ENCODE measurements at regions not wholly inside any gene's neighbourhood (a gene's known extent, or its start where the extent isn't known, plus 50 kb on each side); places are given as distances from the start of the nearest gene placed in this dataset.

DNA sequence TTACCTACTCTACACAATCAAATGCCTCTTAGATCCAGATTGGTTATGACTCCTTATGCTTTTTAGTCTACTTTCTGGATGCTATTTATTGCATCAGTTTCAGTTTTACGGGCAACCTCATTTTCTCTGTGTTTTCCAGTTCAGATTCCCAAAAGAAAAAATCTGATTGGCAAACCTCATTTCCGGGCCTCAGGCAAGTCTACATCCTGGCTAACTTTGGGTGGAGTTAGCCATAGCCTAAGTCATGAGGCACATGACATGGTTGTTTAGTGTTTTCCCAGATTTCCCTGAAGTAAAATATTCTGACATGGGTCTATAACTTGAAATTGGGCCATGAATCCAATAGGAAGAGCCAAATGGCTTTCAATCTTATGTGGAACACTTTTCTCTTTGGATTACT lies 339.7 kb downstream of the NUAK1 start:
- no peak overlapping the region for H3K4me3 ChIP-seq (ENCODE audit: low read depth, low read length)
- TF ChIP-seq, protein P1, sequence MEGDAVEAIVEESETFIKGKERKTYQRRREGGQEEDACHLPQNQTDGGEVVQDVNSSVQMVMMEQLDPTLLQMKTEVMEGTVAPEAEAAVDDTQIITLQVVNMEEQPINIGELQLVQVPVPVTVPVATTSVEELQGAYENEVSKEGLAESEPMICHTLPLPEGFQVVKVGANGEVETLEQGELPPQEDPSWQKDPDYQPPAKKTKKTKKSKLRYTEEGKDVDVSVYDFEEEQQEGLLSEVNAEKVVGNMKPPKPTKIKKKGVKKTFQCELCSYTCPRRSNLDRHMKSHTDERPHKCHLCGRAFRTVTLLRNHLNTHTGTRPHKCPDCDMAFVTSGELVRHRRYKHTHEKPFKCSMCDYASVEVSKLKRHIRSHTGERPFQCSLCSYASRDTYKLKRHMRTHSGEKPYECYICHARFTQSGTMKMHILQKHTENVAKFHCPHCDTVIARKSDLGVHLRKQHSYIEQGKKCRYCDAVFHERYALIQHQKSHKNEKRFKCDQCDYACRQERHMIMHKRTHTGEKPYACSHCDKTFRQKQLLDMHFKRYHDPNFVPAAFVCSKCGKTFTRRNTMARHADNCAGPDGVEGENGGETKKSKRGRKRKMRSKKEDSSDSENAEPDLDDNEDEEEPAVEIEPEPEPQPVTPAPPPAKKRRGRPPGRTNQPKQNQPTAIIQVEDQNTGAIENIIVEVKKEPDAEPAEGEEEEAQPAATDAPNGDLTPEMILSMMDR (IDR thresholded peaks at IDR 0.05; ENCODE audit: insufficient read depth, low read length): no peak
- no peak for DNase-seq (ENCODE audit: low read depth)

DNA sequence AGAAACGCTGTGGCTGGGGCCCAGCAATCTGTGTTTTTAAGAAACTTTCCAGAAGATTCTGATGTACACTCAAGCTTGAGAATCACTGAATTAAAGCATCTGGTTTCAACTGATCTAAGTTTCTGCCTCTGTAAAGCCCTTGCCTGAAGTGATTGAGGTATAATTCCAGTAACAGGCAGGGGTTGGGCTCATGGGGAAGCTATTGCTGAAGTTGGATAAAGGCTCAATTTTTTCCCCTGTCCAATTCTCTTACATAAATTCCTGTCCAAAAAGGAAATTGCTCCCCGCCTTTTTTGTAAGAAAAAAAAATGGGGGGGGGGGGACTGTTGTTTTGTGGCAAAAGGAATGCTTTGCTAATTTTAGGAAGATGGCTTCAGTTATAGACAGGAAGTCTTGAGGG lies 337.4 kb downstream of the NUAK1 start:
- TF ChIP-seq, protein P1 (IDR thresholded peaks at IDR 0.05; ENCODE audit: insufficient read depth, low read length): no peak
- no peak for DNase-seq (ENCODE audit: low read depth)
- no peak overlapping the region for H3K4me3 ChIP-seq (ENCODE audit: low read depth, low read length)

DNA sequence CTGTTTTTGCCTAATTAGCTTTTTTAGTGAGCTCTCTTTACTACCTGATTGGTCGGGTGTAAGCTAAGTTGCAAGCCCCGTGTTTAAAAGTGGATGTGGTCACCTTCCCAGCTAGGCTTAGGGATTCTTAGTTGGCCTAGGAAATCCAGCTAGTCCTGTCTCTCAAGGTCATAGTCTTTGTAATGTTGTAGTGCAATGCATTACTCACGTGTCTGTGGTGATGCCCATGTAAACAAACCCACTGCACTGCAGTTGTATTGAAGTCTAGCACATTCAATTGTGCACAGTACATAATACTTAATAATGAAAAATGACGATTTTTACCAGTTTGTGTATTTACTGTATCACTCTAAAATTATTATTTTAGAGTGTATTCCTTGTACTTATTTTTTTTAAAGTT lies 335.5 kb downstream of the NUAK1 start:
- DNase-seq (ENCODE audit: low read depth): no peak
- TF ChIP-seq, protein P1 (IDR thresholded peaks at IDR 0.05; ENCODE audit: insufficient read depth, low read length): no peak
- no peak overlapping the region for H3K4me3 ChIP-seq (ENCODE audit: low read depth, low read length)

DNA sequence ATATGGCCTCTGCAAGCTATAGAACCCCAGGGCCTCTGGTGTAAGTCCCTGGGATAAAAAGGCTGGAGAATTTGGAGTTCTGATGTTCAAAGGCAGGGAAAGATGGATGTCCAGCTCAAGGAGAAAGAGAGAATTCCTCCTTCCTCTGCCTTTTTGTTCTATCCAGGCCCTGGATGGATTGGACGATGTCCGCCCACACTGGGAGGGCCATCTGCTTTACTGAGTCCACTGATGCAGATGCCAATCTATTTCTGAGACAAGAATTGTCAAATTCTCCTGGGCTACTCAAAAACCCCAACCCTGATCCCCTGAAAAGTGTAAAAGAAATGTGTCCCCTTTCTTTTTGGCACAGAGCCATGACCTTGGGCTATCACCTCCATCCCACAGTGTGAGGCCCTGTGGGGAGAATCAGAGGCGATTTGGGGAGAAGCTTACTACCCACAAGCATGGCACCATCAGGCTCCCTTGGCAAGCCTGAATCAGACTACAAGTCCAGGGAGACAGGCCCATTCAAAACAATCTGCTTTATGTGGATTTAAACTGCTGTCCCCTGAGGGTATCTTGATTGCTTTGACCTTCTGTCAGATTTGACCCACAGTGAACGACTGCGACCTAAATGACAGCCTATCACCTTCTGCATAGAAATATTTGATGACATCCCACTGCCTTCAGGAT lies 334.0 kb downstream of the NUAK1 start:
- DNase-seq (ENCODE audit: low read depth): no peak
- H3K4me3 ChIP-seq (ENCODE audit: low read depth, low read length): no peak overlapping the region
- TF ChIP-seq, protein P1 (IDR thresholded peaks at IDR 0.05; ENCODE audit: insufficient read depth, low read length): no peak

DNA sequence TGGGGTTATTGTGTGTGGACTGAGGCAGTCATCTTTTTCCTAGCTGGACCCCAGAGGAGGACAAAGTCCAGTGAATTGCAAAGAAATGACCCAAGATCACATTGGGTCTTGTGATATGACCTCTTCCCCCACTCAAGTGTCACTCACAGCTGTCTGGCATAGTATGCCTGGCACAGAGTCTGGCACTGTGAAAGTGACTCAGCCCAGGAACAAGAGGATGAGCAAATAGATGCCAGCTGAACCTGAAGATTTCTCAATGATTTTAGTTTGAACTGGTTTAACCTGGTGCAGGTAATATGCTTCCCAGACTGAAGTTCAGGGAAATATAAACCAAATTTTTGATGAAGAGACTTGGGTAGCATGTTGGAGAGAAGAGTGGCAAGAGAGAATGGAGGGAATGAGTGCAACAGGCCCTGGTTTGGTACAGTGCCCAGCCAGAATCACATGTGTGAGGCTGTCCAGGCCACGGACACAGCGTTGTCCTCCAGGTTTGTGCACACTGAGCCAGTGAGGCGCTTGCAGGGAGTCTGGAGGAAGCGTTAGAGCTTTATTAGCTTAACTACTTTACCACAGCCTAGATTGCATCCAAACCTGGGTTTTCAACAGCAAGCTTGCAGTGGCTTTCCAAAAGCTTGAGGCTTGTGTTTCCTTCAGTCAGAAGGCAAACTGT lies 332.9 kb downstream of the NUAK1 start:
- no peak overlapping the region for H3K4me3 ChIP-seq (ENCODE audit: low read depth, low read length)
- DNase-seq (ENCODE audit: low read depth): no peak
- TF ChIP-seq, protein P1 (IDR thresholded peaks at IDR 0.05; ENCODE audit: insufficient read depth, low read length): no peak

DNA sequence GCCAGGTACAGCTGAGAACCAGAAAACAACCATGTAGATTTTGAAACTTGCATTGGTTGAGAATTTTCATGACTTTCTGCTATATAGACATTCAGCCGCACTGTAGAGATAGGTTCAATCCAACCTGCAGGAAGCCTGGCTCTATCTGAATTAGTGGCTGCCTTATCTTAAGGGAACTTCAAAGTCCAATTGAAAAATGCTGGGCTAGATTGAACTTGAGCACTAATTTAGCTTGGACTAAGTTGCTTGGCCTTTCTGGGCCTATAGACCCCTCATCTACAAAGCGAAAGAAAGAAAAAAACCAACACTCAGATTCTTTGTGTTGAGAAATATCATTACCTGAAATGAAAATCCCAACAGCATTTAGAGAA lies 332.4 kb downstream of the NUAK1 start:
- H3K4me3 ChIP-seq (ENCODE audit: low read depth, low read length): no peak overlapping the region
- TF ChIP-seq, protein P1 (IDR thresholded peaks at IDR 0.05; ENCODE audit: insufficient read depth, low read length): no peak
- DNase-seq (ENCODE audit: low read depth): no peak

Data from fibroblast of the aortic adventitia (primary cell).